ENCODE measurements at regions not wholly inside any gene's neighbourhood (a gene's known extent, or its start where the extent isn't known, plus 50 kb on each side); places are given as distances from the start of the nearest gene placed in this dataset.
"Not testable (repeated sequence)": the region's sequence is repeated elsewhere in the genome, so short reads cannot be mapped to it uniquely, and the experiment has no call there.

DNA sequence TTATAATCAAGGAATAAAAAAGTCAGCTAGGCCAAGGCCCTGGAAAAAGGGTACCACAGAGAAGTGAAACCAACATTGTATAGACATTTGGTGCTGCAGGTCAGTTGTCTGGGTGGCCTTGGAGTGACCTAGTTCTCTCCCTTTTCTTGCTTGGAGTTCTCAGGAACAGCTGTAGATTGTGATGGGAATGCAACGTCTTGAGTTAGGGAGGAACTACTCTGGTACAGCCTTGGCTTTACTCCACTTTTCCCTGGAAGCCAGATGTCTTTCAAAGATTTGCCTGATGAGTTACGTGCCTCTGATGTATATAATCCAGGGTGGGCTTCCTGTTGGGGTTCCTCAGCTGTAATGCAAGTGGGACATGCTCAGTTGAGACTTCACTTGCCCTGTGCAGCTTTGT is 694.7 kb downstream of the HTR1B start:
- H3K4me1 Mint-ChIP-seq (ENCODE audit: low read depth, unreplicated experiment) = no peaks in the 10 kb centered on the region
- BruUV-seq (replicated peaks) = no TSS peak
- TF ChIP-seq, protein P1, sequence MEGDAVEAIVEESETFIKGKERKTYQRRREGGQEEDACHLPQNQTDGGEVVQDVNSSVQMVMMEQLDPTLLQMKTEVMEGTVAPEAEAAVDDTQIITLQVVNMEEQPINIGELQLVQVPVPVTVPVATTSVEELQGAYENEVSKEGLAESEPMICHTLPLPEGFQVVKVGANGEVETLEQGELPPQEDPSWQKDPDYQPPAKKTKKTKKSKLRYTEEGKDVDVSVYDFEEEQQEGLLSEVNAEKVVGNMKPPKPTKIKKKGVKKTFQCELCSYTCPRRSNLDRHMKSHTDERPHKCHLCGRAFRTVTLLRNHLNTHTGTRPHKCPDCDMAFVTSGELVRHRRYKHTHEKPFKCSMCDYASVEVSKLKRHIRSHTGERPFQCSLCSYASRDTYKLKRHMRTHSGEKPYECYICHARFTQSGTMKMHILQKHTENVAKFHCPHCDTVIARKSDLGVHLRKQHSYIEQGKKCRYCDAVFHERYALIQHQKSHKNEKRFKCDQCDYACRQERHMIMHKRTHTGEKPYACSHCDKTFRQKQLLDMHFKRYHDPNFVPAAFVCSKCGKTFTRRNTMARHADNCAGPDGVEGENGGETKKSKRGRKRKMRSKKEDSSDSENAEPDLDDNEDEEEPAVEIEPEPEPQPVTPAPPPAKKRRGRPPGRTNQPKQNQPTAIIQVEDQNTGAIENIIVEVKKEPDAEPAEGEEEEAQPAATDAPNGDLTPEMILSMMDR (IDR thresholded peaks at IDR 0.05; ENCODE audit: unreplicated experiment) = no peak
- no peaks in the 10 kb centered on the region for H3K36me3 Mint-ChIP-seq (ENCODE audit: insufficient read depth, unreplicated experiment)
- no peak overlapping the region for H3K4me3 Mint-ChIP-seq (ENCODE audit: low read depth, unreplicated experiment)
- CTCF ChIA-PET = no interaction called here
- H3K27ac Mint-ChIP-seq (ENCODE audit: unreplicated experiment) = no peak overlapping the region
- intact Hi-C loops (cut with micrococcal nuclease; ENCODE audit: unreplicated experiment) = no loop called here
- DNase-seq = no peak
- H3K9me3 Mint-ChIP-seq (ENCODE audit: low read depth, unreplicated experiment) = no peaks in the 10 kb centered on the region
- H3K27me3 Mint-ChIP-seq (ENCODE audit: unreplicated experiment) = no peaks in the 10 kb centered on the region

DNA sequence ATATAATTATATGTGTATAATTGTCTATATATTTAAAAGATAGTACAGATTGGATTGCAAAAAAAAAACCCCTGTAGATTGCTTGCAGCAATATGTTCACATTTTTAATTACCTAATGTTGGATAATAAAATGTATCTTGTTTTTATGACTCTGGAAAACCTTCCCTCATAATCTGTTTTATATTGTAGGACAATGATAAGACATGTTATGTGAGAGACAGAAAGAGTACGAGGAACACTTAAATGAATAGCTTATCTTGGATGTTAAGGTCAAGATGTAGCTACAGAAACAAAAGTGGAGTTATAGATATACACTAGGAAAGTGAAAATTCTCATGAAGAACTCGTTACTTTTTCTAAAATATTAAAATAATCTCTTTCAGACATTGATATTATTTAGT is 691.6 kb upstream of the IMPG1 start:
- no peaks in the 10 kb centered on the region for H3K9me3 Mint-ChIP-seq (ENCODE audit: low read depth, unreplicated experiment)
- H3K4me3 Mint-ChIP-seq (ENCODE audit: low read depth, unreplicated experiment) = no peak overlapping the region
- TF ChIP-seq, protein P1 (IDR thresholded peaks at IDR 0.05; ENCODE audit: unreplicated experiment) = no peak
- BruUV-seq (replicated peaks) = no TSS peak
- CTCF ChIA-PET = no interaction called here
- no peaks in the 10 kb centered on the region for H3K27me3 Mint-ChIP-seq (ENCODE audit: unreplicated experiment)
- no peaks in the 10 kb centered on the region for H3K4me1 Mint-ChIP-seq (ENCODE audit: low read depth, unreplicated experiment)
- intact Hi-C loops (cut with micrococcal nuclease; ENCODE audit: unreplicated experiment) = no loop called here
- DNase-seq = no peak
- H3K27ac Mint-ChIP-seq (ENCODE audit: unreplicated experiment) = no peak overlapping the region
- no peaks in the 10 kb centered on the region for H3K36me3 Mint-ChIP-seq (ENCODE audit: insufficient read depth, unreplicated experiment)

DNA sequence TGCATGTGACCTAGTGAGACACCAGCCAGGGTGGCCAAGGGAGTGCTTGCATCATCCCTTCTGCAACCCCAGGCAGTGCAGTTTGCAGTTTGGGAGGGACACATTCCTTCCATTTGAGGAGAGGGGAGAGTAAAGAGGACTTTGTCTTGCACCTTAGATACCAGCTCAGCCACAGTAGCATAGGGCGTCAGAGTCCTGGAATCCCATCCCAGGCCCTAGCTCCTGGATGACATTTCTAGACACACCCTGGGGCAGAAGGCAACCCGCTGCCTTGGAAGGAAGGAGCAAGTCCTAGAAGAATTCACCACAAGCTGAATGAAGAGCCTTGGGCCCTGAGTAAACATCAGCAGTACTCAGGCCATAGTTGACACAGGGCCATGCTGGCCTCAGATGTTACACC is 680.4 kb upstream of the IMPG1 start:
- no peaks in the 10 kb centered on the region for H3K27me3 Mint-ChIP-seq (ENCODE audit: unreplicated experiment)
- no TSS peak for BruUV-seq (replicated peaks)

DNA sequence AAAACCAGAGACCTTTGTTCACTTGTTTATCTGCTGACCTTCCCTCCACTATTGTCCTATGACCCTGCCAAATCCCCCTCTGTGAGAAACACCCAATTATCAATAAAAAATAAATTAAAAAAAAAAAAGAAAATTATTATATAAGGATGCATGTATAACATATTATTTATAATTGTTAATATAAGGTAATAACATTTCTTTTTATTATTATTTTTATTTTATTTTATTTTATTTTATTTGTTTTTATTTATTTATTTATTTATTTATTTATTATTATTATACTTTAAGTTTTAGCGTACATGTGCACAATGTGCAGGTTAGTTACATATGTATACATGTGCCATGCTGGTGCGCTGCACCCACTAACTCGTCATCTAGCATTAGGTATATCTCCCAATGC is 672.9 kb upstream of the IMPG1 start:
- H3K4me3 Mint-ChIP-seq (ENCODE audit: low read depth, unreplicated experiment); intact Hi-C loops (cut with micrococcal nuclease; ENCODE audit: unreplicated experiment); H3K36me3 Mint-ChIP-seq (ENCODE audit: insufficient read depth, unreplicated experiment); CTCF ChIA-PET; H3K27ac Mint-ChIP-seq (ENCODE audit: unreplicated experiment); DNase-seq; H3K27me3 Mint-ChIP-seq (ENCODE audit: unreplicated experiment); H3K4me1 Mint-ChIP-seq (ENCODE audit: low read depth, unreplicated experiment); H3K9me3 Mint-ChIP-seq (ENCODE audit: low read depth, unreplicated experiment); BruUV-seq (replicated peaks): not testable (repeated sequence)

More for the DNA sequence above, 680.4 kb upstream of the IMPG1 start:
- Mint-ChIP-seq H3K9me3 (ENCODE audit: low read depth, unreplicated experiment) (peaks cover 3% of the 10 kb centered on the region), H3K4me3 (ENCODE audit: low read depth, unreplicated experiment) (no peak overlapping the region), H3K27ac (ENCODE audit: unreplicated experiment) (no peak overlapping the region), H3K36me3 (ENCODE audit: insufficient read depth, unreplicated experiment) (no peaks in the 10 kb centered on the region), H3K4me1 (ENCODE audit: low read depth, unreplicated experiment) (no peaks in the 10 kb centered on the region)
- TF ChIP-seq, protein P1 (IDR thresholded peaks at IDR 0.05; ENCODE audit: unreplicated experiment) = no peak
- no peak for DNase-seq
- CTCF ChIA-PET = no interaction called here
- intact Hi-C loops (cut with micrococcal nuclease; ENCODE audit: unreplicated experiment) = no loop called here

DNA sequence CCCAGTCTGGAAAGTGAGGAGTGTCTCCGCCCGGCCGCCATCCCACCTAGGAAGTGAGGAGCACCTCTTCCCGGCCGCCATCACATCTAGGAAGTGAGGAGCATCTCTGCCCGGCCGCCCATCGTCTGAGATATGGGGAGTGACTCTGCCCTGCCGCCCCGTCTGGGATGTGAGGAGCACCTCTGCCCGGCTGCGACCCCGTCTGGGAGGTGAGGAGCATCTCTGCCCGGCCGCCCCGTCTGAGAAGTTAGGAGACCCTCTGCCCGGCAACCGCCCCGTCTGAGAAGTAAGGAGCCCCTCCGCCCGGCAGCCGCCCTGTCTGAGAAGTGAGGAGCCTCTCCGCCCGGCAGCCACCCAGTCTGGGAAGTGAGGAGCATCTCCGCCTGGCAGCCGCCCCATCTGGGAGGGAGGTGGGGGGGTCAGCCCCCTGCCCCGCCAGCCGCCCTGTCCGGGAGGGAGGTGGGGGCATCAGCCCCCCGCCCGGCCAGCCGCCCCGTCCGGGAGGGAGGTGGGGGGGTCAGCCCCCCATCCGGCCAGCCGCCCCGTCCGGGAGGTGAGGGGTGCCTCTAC is 671.8 kb upstream of the IMPG1 start:
- CTCF ChIA-PET; DNase-seq; H3K36me3 Mint-ChIP-seq (ENCODE audit: insufficient read depth, unreplicated experiment); H3K4me3 Mint-ChIP-seq (ENCODE audit: low read depth, unreplicated experiment); H3K9me3 Mint-ChIP-seq (ENCODE audit: low read depth, unreplicated experiment); H3K27me3 Mint-ChIP-seq (ENCODE audit: unreplicated experiment); H3K27ac Mint-ChIP-seq (ENCODE audit: unreplicated experiment); BruUV-seq (replicated peaks); H3K4me1 Mint-ChIP-seq (ENCODE audit: low read depth, unreplicated experiment); intact Hi-C loops (cut with micrococcal nuclease; ENCODE audit: unreplicated experiment): not testable (repeated sequence)

Measured in Calu3 (cell line).